ENCODE measurements at regions not wholly inside any gene's neighbourhood (a gene's known extent, or its start where the extent isn't known, plus 50 kb on each side); places are given as distances from the start of the nearest gene placed in this dataset.

DNA sequence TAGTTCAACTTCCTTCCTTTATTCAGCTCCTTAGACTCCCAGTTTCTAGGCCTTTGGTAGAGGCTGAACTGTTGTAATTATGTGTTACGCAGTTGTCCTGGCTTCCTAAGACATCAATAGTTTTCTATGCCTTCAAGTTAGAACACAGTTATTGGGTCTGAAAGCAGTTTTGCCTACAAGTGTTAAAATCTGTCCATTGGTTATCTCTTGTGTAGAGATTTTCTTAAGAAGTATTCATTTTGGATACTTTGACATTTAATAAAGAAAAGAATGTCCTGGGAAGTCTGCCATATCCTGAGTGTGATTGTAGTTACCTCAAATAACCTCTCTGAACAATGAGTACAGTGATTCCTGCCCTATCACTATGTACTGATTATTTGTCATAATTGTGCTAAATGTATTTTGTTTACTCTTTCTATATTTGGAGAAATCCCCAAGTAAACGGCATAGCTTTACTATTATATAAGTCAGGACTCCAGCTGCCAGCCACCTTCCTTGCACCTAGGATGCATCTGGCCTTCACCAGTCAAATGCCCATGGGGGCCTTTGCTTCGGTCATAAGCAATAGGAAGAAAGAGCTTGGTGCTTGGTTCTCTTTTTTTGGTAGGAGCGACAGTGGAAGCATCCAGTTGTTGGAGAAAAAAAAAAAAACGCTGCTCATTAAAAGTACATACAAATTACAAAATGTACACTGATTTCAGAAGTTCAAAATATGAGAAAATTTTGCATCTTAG, 449.5 kb upstream of the PKDCC start:
- ATAC-seq (ENCODE audit: low read depth) (no peak), DNase-seq (ENCODE audit: low spot score in 2 of 2) (no peak)
- Mint-ChIP-seq H3K36me3 (no peaks in the 10 kb centered on the region), H3K27me3 (peaks cover 4% of the 10 kb centered on the region), H3K27ac (no peak overlapping the region), H3K9me3 (no peaks in the 10 kb centered on the region), H3K4me3 (no peak overlapping the region), H3K4me1 (no peaks in the 10 kb centered on the region)

- Mint-ChIP-seq H3K4me3 (no peak overlapping the region), H3K27ac (no peak overlapping the region), H3K27me3 (peaks cover 4% of the 10 kb centered on the region), H3K36me3 (no peaks in the 10 kb centered on the region), H3K4me1 (no peaks in the 10 kb centered on the region), H3K9me3 (no peaks in the 10 kb centered on the region)
- ATAC-seq (ENCODE audit: low read depth) (no peak), DNase-seq (ENCODE audit: low spot score in 2 of 2) (no peak)
These were observed 447.4 kb upstream of the PKDCC start for GRCh38 chr2:41600460-41600859.

GRCh38 chr2:41602341-41602740, 445.5 kb upstream of the PKDCC start:
- Mint-ChIP-seq H3K9me3 (no peaks in the 10 kb centered on the region), H3K27me3 (peaks cover 6% of the 10 kb centered on the region), H3K36me3 (no peaks in the 10 kb centered on the region), H3K4me3 (no peak overlapping the region), H3K27ac (no peak overlapping the region), H3K4me1 (no peaks in the 10 kb centered on the region)
- no peak for DNase-seq (ENCODE audit: low spot score in 2 of 2)
- no peak for ATAC-seq (ENCODE audit: low read depth)

DNA sequence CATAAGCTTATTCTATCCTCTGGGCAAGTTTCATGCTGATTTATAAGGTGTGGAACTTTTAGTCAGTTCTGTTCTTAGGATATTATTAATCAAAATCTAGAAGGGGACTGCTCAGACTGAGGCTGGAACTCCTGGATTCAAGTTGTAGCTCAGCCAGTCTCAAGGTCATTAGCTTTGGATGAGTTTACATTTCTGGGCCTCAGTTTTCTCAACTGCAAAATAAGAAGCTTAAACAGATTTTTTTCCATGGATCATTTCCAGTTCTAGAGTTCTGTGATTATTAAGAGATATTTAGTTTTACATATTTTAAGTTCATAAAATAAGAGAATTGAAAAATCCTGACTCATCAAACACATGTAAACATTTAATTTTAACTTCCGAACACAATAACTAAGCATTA, 442.5 kb upstream of the PKDCC start:
- Mint-ChIP-seq H3K27ac (no peak overlapping the region), H3K4me1 (no peaks in the 10 kb centered on the region), H3K9me3 (no peaks in the 10 kb centered on the region), H3K36me3 (no peaks in the 10 kb centered on the region), H3K27me3 (peaks cover 8% of the 10 kb centered on the region), H3K4me3 (no peak overlapping the region)
- DNase-seq (ENCODE audit: low spot score in 2 of 2) (no peak), ATAC-seq (ENCODE audit: low read depth) (no peak)

- no peaks in the 10 kb centered on the region for H3K36me3 Mint-ChIP-seq
- H3K27me3 Mint-ChIP-seq: peaks cover 8% of the 10 kb centered on the region
- DNase-seq (ENCODE audit: low spot score in 2 of 2) (no peak), ATAC-seq (ENCODE audit: low read depth) (no peak)
- H3K4me3 Mint-ChIP-seq: no peak overlapping the region
- H3K27ac Mint-ChIP-seq: no peak overlapping the region
- no peaks in the 10 kb centered on the region for H3K9me3 Mint-ChIP-seq
- no peaks in the 10 kb centered on the region for H3K4me1 Mint-ChIP-seq
These were observed 441.9 kb upstream of the PKDCC start for GRCh38 chr2:41605914-41606313.

DNA sequence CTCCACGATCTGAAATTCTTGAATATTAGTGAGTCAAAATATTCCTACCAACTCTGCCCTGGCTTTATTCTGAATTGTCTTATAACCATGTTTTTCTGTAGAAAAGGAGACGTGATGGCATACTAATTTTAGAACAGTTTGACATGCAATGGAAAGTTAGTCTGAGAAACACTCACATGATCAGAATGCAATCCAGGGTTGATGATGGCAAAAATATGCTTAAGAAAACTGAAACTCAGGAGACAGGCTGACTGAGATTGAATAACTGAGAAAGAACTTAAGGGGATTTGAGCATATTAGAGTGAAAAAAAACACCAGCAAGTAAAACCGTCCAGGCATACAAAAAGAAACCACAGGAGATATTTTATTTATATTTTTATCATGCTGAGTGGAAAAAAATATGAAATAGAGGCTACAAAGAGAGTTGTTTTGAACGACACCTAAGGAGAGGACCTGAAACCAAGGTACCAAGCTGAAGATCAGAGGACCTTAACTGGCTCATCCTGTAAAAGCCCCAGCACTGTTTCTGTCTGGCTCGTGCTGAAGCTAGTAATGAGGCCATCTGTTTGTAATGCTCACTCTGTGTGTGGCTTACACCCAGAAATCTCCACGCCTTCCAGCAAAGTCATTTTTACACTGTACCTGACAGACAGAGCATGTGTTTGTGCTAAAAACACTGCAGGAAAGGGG, 437.2 kb upstream of the PKDCC start:
- no peak overlapping the region for H3K27ac Mint-ChIP-seq
- ATAC-seq (ENCODE audit: low read depth) (no peak), DNase-seq (ENCODE audit: low spot score in 2 of 2) (no peak)
- H3K4me1 Mint-ChIP-seq: no peaks in the 10 kb centered on the region
- H3K27me3 Mint-ChIP-seq: peaks cover 5% of the 10 kb centered on the region
- H3K36me3 Mint-ChIP-seq: no peaks in the 10 kb centered on the region
- H3K4me3 Mint-ChIP-seq: no peak overlapping the region
- H3K9me3 Mint-ChIP-seq: no peaks in the 10 kb centered on the region

GRCh38 chr2:41618754-41619153, 429.1 kb upstream of the PKDCC start:
- Mint-ChIP-seq H3K9me3 (no peaks in the 10 kb centered on the region), H3K36me3 (no peaks in the 10 kb centered on the region)
- no peak for ATAC-seq (ENCODE audit: low read depth)

DNA sequence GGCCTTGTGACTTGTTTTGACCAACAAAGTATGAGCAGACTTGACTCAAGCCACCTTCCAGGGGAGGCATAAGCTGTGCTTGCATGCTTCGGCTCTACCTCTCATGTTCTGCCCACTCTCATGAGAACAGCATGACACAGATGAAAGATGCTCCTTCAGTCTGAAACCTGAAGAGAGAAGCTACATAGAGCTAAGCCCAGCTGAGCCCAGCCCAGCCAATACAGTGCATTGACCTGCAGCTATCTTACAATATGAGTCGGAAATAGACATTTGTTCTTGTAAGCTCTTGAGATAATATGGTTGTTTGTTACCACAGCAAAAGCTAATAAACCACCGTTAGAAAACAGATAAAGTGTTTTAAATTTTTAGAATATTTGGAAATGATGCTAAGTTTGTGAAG, 426.7 kb upstream of the PKDCC start:
- H3K27ac Mint-ChIP-seq: no peak overlapping the region
- no peaks in the 10 kb centered on the region for H3K36me3 Mint-ChIP-seq
- ATAC-seq (ENCODE audit: low read depth) (no peak), DNase-seq (ENCODE audit: low spot score in 2 of 2) (no peak)
- peaks cover 6% of the 10 kb centered on the region for H3K27me3 Mint-ChIP-seq
- no peaks in the 10 kb centered on the region for H3K9me3 Mint-ChIP-seq
- H3K4me1 Mint-ChIP-seq: no peaks in the 10 kb centered on the region
- no peak overlapping the region for H3K4me3 Mint-ChIP-seq

More at GRCh38 chr2:41618754-41619153, 429.1 kb upstream of the PKDCC start:
- Mint-ChIP-seq H3K27me3 (peaks cover 3% of the 10 kb centered on the region), H3K4me3 (no peak overlapping the region), H3K4me1 (no peaks in the 10 kb centered on the region), H3K27ac (no peak overlapping the region)
- no peak for DNase-seq (ENCODE audit: low spot score in 2 of 2)

GRCh38 chr2:41621563-41621962, 426.3 kb upstream of the PKDCC start:
- H3K4me3 Mint-ChIP-seq: no peak overlapping the region
- ATAC-seq (ENCODE audit: low read depth) (no peak), DNase-seq (ENCODE audit: low spot score in 2 of 2) (no peak)
- H3K4me1 Mint-ChIP-seq: no peaks in the 10 kb centered on the region
- H3K27ac Mint-ChIP-seq: no peak overlapping the region
- H3K27me3 Mint-ChIP-seq: peaks cover 6% of the 10 kb centered on the region
- no peaks in the 10 kb centered on the region for H3K9me3 Mint-ChIP-seq
- H3K36me3 Mint-ChIP-seq: no peaks in the 10 kb centered on the region

DNA sequence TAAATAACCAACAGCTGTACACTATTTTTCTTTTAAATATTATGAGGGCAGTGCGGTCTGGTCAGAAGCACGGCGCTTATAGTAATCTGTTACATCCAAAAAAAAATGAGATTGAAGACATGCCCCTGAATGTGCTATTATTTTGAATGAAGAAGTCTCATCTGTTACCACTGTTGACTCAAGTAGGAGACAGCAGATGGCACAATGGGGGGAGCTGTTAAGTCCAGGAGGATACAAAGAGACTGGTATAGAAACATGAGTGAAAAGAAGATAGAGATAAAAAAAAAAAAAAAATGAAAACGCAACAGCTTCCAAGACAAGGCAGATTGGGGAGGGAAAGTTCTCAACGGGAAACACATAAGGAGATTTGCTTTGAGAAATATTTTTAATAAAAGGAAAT, 425.5 kb upstream of the PKDCC start:
- Mint-ChIP-seq H3K36me3 (no peaks in the 10 kb centered on the region), H3K27ac (no peak overlapping the region), H3K4me3 (no peak overlapping the region), H3K9me3 (no peaks in the 10 kb centered on the region), H3K27me3 (peaks cover 6% of the 10 kb centered on the region), H3K4me1 (no peaks in the 10 kb centered on the region)
- no peak for DNase-seq (ENCODE audit: low spot score in 2 of 2)
- no peak for ATAC-seq (ENCODE audit: low read depth)

DNA sequence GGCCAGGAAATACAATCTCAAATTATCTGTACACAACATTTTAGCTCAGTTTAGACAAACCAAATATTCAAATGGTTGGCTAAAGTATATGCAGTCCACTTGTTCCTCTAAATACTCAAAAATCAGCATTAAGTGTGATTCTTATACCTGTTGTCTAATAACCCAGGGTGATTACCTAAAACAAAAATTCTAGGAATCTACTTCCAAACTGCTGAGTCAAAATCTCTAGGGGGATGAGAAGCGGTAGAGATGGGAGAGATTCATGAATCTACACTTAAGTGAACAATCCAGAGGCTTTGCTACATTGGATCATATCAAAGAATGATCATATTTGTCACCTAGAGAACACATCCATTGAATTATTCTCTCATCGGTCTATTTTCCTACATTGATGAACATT, 420.9 kb upstream of the PKDCC start:
- H3K4me3 Mint-ChIP-seq: no peak overlapping the region
- H3K27me3 Mint-ChIP-seq: peaks cover 3% of the 10 kb centered on the region
- no peaks in the 10 kb centered on the region for H3K36me3 Mint-ChIP-seq
- H3K27ac Mint-ChIP-seq: no peak overlapping the region
- ATAC-seq (ENCODE audit: low read depth) (no peak), DNase-seq (ENCODE audit: low spot score in 2 of 2) (no peak)
- H3K4me1 Mint-ChIP-seq: no peaks in the 10 kb centered on the region
- no peaks in the 10 kb centered on the region for H3K9me3 Mint-ChIP-seq

- peaks cover 4% of the 10 kb centered on the region for H3K27me3 Mint-ChIP-seq
- no peaks in the 10 kb centered on the region for H3K36me3 Mint-ChIP-seq
- ATAC-seq (ENCODE audit: low read depth): no peak
- H3K27ac Mint-ChIP-seq: no peak overlapping the region
- no peaks in the 10 kb centered on the region for H3K4me1 Mint-ChIP-seq
- peaks cover 4% of the 10 kb centered on the region for H3K9me3 Mint-ChIP-seq
- DNase-seq (ENCODE audit: low spot score in 2 of 2): no peak
- no peak overlapping the region for H3K4me3 Mint-ChIP-seq
These were observed 413.1 kb upstream of the PKDCC start for GRCh38 chr2:41634686-41635085.

- Mint-ChIP-seq H3K27me3 (no peaks in the 10 kb centered on the region), H3K27ac (no peak overlapping the region), H3K36me3 (no peaks in the 10 kb centered on the region), H3K9me3 (peaks cover 2% of the 10 kb centered on the region), H3K4me1 (no peaks in the 10 kb centered on the region), H3K4me3 (no peak overlapping the region)
- ATAC-seq (ENCODE audit: low read depth) (no peak), DNase-seq (ENCODE audit: low spot score in 2 of 2) (no peak)
These were observed 402.9 kb upstream of the PKDCC start for GRCh38 chr2:41644936-41645335.

GRCh38 chr2:41647468-41648050, 400.3 kb upstream of the PKDCC start:
- DNase-seq (ENCODE audit: low spot score in 2 of 2): no peak
- Mint-ChIP-seq H3K4me3 (no peak overlapping the region), H3K27ac (no peak overlapping the region), H3K36me3 (no peaks in the 10 kb centered on the region), H3K9me3 (no peaks in the 10 kb centered on the region), H3K4me1 (no peaks in the 10 kb centered on the region), H3K27me3 (no peaks in the 10 kb centered on the region)
- ATAC-seq (ENCODE audit: low read depth): no peak

Measured in memory B cell (primary cell).